ENCODE measurements at regions not wholly inside any gene's neighbourhood (a gene's known extent, or its start where the extent isn't known, plus 50 kb on each side); places are given as distances from the start of the nearest gene placed in this dataset.

DNA sequence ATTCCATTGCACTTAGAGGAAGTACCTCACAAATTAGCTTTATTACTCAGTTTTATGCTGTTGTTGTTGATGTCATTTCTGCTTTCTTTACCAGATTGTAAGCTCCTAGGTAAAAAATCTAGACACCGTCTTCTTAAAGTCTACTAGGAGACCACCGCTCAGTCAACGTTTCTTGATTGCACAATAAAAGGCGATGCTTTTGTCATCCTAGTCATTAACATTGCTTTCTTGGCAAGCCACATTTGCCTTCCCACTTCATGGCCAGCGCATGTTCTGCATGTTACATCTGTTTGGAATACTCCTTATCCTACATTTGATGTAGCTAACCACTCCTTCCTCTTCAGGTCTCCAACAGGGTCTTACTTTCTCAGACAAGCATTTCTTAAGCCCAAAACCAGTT lies 464.0 kb upstream of the TUSC1 start:
- no peak for TF ChIP-seq EZH2phosphoT487 (IDR thresholded peaks at IDR 0.05; ENCODE audit: borderline replicate concordance, low read length)
- TF ChIP-seq, protein P1, sequence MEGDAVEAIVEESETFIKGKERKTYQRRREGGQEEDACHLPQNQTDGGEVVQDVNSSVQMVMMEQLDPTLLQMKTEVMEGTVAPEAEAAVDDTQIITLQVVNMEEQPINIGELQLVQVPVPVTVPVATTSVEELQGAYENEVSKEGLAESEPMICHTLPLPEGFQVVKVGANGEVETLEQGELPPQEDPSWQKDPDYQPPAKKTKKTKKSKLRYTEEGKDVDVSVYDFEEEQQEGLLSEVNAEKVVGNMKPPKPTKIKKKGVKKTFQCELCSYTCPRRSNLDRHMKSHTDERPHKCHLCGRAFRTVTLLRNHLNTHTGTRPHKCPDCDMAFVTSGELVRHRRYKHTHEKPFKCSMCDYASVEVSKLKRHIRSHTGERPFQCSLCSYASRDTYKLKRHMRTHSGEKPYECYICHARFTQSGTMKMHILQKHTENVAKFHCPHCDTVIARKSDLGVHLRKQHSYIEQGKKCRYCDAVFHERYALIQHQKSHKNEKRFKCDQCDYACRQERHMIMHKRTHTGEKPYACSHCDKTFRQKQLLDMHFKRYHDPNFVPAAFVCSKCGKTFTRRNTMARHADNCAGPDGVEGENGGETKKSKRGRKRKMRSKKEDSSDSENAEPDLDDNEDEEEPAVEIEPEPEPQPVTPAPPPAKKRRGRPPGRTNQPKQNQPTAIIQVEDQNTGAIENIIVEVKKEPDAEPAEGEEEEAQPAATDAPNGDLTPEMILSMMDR (IDR thresholded peaks at IDR 0.05; ENCODE audit: low read depth, low read length, poor library complexity, severe bottlenecking): no peak
- no peak overlapping the region for H3K27ac ChIP-seq (ENCODE audit: low read depth, low read length)
- no peaks in the 10 kb centered on the region for H3K4me1 ChIP-seq (ENCODE audit: control insufficient read depth, low read length)
- H3K27me3 ChIP-seq (ENCODE audit: control insufficient read depth, low read length): no peaks in the 10 kb centered on the region
- H3K36me3 ChIP-seq (ENCODE audit: control insufficient read depth, low read length): no peaks in the 10 kb centered on the region
- H3K4me2 ChIP-seq (ENCODE audit: low read length): no peak overlapping the region
- no peaks in the 10 kb centered on the region for H3F3A ChIP-seq (ENCODE audit: control insufficient read depth, insufficient read depth)
- no peaks in the 10 kb centered on the region for H4K20me1 ChIP-seq (ENCODE audit: control insufficient read depth, insufficient read depth, low read depth, low read length)
- no peak overlapping the region for H3K4me3 ChIP-seq (ENCODE audit: low read length)
- no peaks in the 10 kb centered on the region for H3K9me3 ChIP-seq (ENCODE audit: control insufficient read depth, insufficient read depth, low read length)
- no peaks in the 10 kb centered on the region for H3K79me2 ChIP-seq (ENCODE audit: control insufficient read depth, low read length)
- H3K9me2 ChIP-seq (replicated peaks; ENCODE audit: control insufficient read depth, low read length): no peaks in the 10 kb centered on the region; the same call in 1 of the 2 replicates

DNA sequence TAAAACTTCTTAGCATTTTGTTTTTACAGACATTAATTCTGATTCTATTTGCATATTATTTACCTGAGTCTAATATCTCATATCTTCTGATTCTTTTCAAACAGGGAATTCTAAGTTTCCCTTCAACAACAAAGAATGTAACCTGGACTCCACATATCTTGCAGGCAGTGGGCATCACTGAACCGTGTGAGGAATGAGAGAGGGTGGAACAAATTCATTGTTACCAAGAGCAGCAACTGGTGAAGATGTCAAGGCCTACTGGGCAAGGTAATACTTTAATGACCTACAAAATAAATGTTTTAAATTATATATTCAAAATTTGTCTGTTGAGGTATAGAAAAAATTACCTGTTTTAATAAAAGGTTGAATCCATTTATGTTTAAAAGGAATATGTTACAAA lies 455.3 kb upstream of the TUSC1 start:
- Histone ChIP-seq H3K4me2 (ENCODE audit: low read length) (no peak overlapping the region), H3K4me1 (ENCODE audit: control insufficient read depth, low read length) (no peaks in the 10 kb centered on the region), H4K20me1 (ENCODE audit: control insufficient read depth, insufficient read depth, low read depth, low read length) (no peaks in the 10 kb centered on the region), H3K79me2 (ENCODE audit: control insufficient read depth, low read length) (no peaks in the 10 kb centered on the region), H3K27me3 (ENCODE audit: control insufficient read depth, low read length) (no peaks in the 10 kb centered on the region), H3F3A (ENCODE audit: control insufficient read depth, insufficient read depth) (no peaks in the 10 kb centered on the region), H3K27ac (ENCODE audit: low read depth, low read length) (no peak overlapping the region), H3K36me3 (ENCODE audit: control insufficient read depth, low read length) (no peaks in the 10 kb centered on the region), H3K4me3 (ENCODE audit: low read length) (no peak overlapping the region), H3K9me3 (ENCODE audit: control insufficient read depth, insufficient read depth, low read length) (no peaks in the 10 kb centered on the region), H3K9me2 (replicated peaks; ENCODE audit: control insufficient read depth, low read length) (no peaks in the 10 kb centered on the region)
- no peak for TF ChIP-seq EZH2phosphoT487 (IDR thresholded peaks at IDR 0.05; ENCODE audit: borderline replicate concordance, low read length)

DNA sequence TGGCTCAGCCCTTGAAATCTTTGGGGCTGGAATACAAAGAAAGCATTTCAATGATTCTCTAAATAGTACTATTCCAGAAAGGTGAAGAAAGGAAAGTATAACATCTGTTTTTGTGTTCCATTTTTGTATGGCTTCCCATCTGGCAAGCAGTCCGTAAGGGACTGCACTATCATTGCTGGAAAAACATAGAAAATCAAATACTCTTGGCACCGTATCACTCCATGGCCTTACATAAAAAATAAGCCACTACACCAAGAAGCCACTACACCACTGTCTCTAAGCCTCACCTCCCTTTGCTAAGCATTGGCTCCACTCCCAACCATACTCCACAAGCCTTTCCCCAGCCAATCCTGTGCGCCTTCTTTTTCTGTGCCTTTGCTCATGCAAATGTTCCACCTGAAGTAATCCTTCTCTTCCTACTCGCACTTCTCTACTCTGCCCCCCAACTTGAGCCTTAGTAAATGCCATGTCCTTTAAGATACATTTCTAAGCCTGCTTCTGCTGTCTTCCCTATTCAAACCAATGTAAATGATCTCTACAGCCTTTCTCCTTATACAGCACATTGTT lies 454.6 kb upstream of the TUSC1 start:
- Histone ChIP-seq H3K9me2 (replicated peaks; ENCODE audit: control insufficient read depth, low read length) (no peaks in the 10 kb centered on the region), H3K9me3 (ENCODE audit: control insufficient read depth, insufficient read depth, low read length) (no peaks in the 10 kb centered on the region), H3K4me1 (ENCODE audit: control insufficient read depth, low read length) (no peaks in the 10 kb centered on the region), H3K27ac (ENCODE audit: low read depth, low read length) (no peak overlapping the region), H3K27me3 (ENCODE audit: control insufficient read depth, low read length) (no peaks in the 10 kb centered on the region), H3K4me2 (ENCODE audit: low read length) (no peak overlapping the region), H3K4me3 (ENCODE audit: low read length) (no peak overlapping the region), H3K36me3 (ENCODE audit: control insufficient read depth, low read length) (no peaks in the 10 kb centered on the region), H3K79me2 (ENCODE audit: control insufficient read depth, low read length) (no peaks in the 10 kb centered on the region), H4K20me1 (ENCODE audit: control insufficient read depth, insufficient read depth, low read depth, low read length) (no peaks in the 10 kb centered on the region), H3F3A (ENCODE audit: control insufficient read depth, insufficient read depth) (no peaks in the 10 kb centered on the region)
- TF ChIP-seq, protein P1 (IDR thresholded peaks at IDR 0.05; ENCODE audit: low read depth, low read length, poor library complexity, severe bottlenecking): no peak
- TF ChIP-seq EZH2phosphoT487 (IDR thresholded peaks at IDR 0.05; ENCODE audit: borderline replicate concordance, low read length): no peak

DNA sequence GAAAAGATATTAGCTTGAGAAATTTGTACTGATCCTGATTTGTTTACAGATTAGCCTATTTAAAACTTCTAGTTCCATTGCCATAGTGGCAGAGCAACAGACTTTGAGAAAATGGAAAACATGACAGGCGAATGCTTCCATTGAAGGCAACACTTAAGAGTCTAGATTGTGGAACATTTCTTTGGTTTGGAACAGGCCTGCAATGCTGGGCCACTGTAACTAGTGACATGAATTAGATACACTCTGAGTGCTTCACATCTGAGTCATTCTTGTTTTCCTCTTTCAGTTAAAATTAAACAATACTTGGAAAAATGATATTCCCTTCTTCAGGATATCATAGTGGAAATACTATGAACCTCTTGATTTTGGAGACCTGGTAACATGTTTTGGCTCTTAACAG lies 453.6 kb upstream of the TUSC1 start:
- no peaks in the 10 kb centered on the region for H3K36me3 ChIP-seq (ENCODE audit: control insufficient read depth, low read length)
- H3F3A ChIP-seq (ENCODE audit: control insufficient read depth, insufficient read depth): no peaks in the 10 kb centered on the region
- no peaks in the 10 kb centered on the region for H3K9me3 ChIP-seq (ENCODE audit: control insufficient read depth, insufficient read depth, low read length)
- H3K9me2 ChIP-seq (replicated peaks; ENCODE audit: control insufficient read depth, low read length): no peaks in the 10 kb centered on the region
- no peak overlapping the region for H3K4me2 ChIP-seq (ENCODE audit: low read length)
- no peaks in the 10 kb centered on the region for H3K4me1 ChIP-seq (ENCODE audit: control insufficient read depth, low read length)
- H3K27me3 ChIP-seq (ENCODE audit: control insufficient read depth, low read length): no peaks in the 10 kb centered on the region
- no peaks in the 10 kb centered on the region for H4K20me1 ChIP-seq (ENCODE audit: control insufficient read depth, insufficient read depth, low read depth, low read length)
- no peaks in the 10 kb centered on the region for H3K79me2 ChIP-seq (ENCODE audit: control insufficient read depth, low read length)
- H3K4me3 ChIP-seq (ENCODE audit: low read length): no peak overlapping the region
- no peak for TF ChIP-seq EZH2phosphoT487 (IDR thresholded peaks at IDR 0.05; ENCODE audit: borderline replicate concordance, low read length)
- TF ChIP-seq, protein P1 (IDR thresholded peaks at IDR 0.05; ENCODE audit: low read depth, low read length, poor library complexity, severe bottlenecking): no peak
- no peak overlapping the region for H3K27ac ChIP-seq (ENCODE audit: low read depth, low read length)
